Coronary artery (tissue), 2 donors: ENCODE measurements at regions not wholly inside any gene's neighbourhood (a gene's known extent, or its start where the extent isn't known, plus 50 kb on each side); places are given as distances from the start of the nearest gene placed in this dataset.

Experiments used
- DNase-seq: peaks from one replicate; pipeline ENCODE4 v3.0.0-alpha.2; 2017; ENCODE audit warnings: low spot score
- H3K27ac ChIP-seq, 2 donors: fragments of 200-600 bp; sonication (generic); one replicate each; pipeline ENCODE4 v1.5.1; 2016 to 2019
- H3K4me3 ChIP-seq: fragments of 200-600 bp; sonication (generic); 2 replicates; pipeline ENCODE4 v1.5.1; 2016; ENCODE audit warnings: mild to moderate bottlenecking, moderate library complexity
- CTCF ChIP-seq: fragments of 200-600 bp; sonication (generic); IDR thresholded peaks from one replicate; pipeline ENCODE4 v1.5.1; 2019; ENCODE audit warnings: antibody characterized with exemption

- Histone ChIP-seq H3K4me3 (no peak overlapping the region), H3K27ac (no peak overlapping the region)
- no peak for DNase-seq
- no peak for TF ChIP-seq CTCF
These were observed 440.2 kb downstream of the KCNJ2 start for GRCh38 chr17:70609566-70609965.

GRCh38 chr17:70610161-70610560 lies 440.8 kb downstream of the KCNJ2 start:
- Histone ChIP-seq H3K27ac (no peak overlapping the region), H3K4me3 (no peak overlapping the region)
- no peak for DNase-seq
- TF ChIP-seq CTCF: no peak

- no peak overlapping the region for H3K4me3 ChIP-seq
- DNase-seq: no peak
- H3K27ac ChIP-seq: no peak overlapping the region
- no peak for TF ChIP-seq CTCF
These were observed 444.3 kb downstream of the KCNJ2 start for GRCh38 chr17:70613681-70614080.

GRCh38 chr17:70615831-70616230 lies 446.5 kb downstream of the KCNJ2 start:
- Histone ChIP-seq H3K4me3 (no peak overlapping the region), H3K27ac (no peak overlapping the region)
- no peak for DNase-seq
- no peak for TF ChIP-seq CTCF

- no peak for DNase-seq
- Histone ChIP-seq H3K4me3 (no peak overlapping the region), H3K27ac (no peak overlapping the region)
- TF ChIP-seq CTCF: no peak
These were observed 449.3 kb downstream of the KCNJ2 start for GRCh38 chr17:70618641-70619040.

- no peak for DNase-seq
- no peak for TF ChIP-seq CTCF
- Histone ChIP-seq H3K4me3 (no peak overlapping the region), H3K27ac (no peak overlapping the region)
These were observed 452.2 kb downstream of the KCNJ2 start for GRCh38 chr17:70621566-70621965.

GRCh38 chr17:70622368-70623260 lies 453.3 kb downstream of the KCNJ2 start:
- Histone ChIP-seq H3K27ac (no peak overlapping the region), H3K4me3 (no peak overlapping the region)
- no peak for TF ChIP-seq CTCF
- no peak for DNase-seq
